ENCODE measurements at regions not wholly inside any gene's neighbourhood (a gene's known extent, or its start where the extent isn't known, plus 50 kb on each side); places are given as distances from the start of the nearest gene placed in this dataset.

- TF ChIP-seq, protein P1, sequence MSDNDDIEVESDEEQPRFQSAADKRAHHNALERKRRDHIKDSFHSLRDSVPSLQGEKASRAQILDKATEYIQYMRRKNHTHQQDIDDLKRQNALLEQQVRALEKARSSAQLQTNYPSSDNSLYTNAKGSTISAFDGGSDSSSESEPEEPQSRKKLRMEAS (IDR thresholded peaks at IDR 0.05; ENCODE audit: low read depth, low read length) = no peak
- TF ChIP-seq, protein P2, sequence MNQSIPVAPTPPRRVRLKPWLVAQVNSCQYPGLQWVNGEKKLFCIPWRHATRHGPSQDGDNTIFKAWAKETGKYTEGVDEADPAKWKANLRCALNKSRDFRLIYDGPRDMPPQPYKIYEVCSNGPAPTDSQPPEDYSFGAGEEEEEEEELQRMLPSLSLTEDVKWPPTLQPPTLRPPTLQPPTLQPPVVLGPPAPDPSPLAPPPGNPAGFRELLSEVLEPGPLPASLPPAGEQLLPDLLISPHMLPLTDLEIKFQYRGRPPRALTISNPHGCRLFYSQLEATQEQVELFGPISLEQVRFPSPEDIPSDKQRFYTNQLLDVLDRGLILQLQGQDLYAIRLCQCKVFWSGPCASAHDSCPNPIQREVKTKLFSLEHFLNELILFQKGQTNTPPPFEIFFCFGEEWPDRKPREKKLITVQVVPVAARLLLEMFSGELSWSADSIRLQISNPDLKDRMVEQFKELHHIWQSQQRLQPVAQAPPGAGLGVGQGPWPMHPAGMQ (IDR thresholded peaks at IDR 0.05; ENCODE audit: borderline replicate concordance) = no peak
- no peak for TF ChIP-seq IRF3 (IDR thresholded peaks at IDR 0.05)
- no peak for TF ChIP-seq FOXM1 (IDR thresholded peaks at IDR 0.05; ENCODE audit: low read depth, low read length)
- TF ChIP-seq TCF7 (IDR thresholded peaks at IDR 0.05; ENCODE audit: borderline replicate concordance) = no peak
These were observed 582.4 kb upstream of the ADGRL3 start (continued) for GRCh38 chr4:60617731-60618130.

DNA sequence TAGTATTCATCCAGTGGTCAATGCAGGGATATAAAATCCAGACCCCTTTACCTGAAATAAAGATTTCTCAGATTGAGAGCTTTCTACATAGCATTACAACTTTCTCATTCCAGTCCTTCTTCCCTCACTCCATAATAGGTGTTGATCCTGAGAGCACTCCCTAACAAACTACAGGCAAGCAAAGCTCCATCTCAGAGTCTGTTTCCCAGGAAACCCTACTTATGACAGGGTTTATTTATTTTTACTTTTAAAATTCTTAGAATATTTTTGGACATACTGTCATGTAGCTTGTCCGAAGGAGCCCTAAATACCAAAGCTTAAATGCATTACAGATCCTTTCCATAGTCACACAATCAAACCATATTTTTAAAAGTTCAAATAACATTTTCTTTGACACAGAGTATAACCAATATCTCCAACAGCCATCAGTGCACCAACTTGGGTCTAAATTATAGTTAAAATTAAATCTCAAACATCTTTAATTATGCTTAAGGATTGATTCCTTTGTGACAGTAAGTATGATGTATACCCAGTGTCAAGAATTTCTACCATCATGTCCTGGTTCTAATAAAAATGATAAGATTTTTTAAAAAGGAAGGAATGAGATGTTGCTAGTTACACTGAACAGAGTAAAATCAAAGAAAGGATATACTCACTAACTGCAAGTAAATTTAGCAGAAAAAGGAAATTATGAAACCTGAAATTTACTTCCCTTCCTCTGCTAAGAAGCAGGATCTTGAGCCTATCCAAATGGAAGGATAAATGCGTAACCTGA is 580.4 kb upstream of the ADGRL3 start:
- Histone ChIP-seq H3K36me3 (ENCODE audit: control insufficient read depth in 2 of 2, insufficient read depth in 2 of 2, low read length in 1 of 2) (no peaks in the 10 kb centered on the region), H3K4me3 (no peak overlapping the region), H3K27ac (ENCODE audit: control insufficient read depth, insufficient read depth) (no peak overlapping the region), H3K9ac (ENCODE audit: control insufficient read depth, insufficient read depth, low read length) (no peak overlapping the region), H3K79me2 (ENCODE audit: control insufficient read depth, insufficient read depth, low read length) (no peaks in the 10 kb centered on the region), H3K9me3 (replicated peaks; ENCODE audit: control insufficient read depth, insufficient read depth, low read length) (no peaks in the 10 kb centered on the region), H4K20me1 (ENCODE audit: control insufficient read depth, insufficient read depth) (no peaks in the 10 kb centered on the region), H3K27me3 (replicated peaks in 1 of 2; ENCODE audit: control insufficient read depth in 2 of 2, insufficient read depth in 2 of 2, low read length in 1 of 2) (no peaks in the 10 kb centered on the region), H3K4me1 (ENCODE audit: control insufficient read depth, insufficient read depth, low read length) (no peaks in the 10 kb centered on the region), H3K4me2 (ENCODE audit: control insufficient read depth, insufficient read depth) (no peak overlapping the region), H2AFZ (ENCODE audit: control insufficient read depth, low read depth, low read length) (no peak overlapping the region)
- SMC1A ChIA-PET (ENCODE audit: uncharacterized antibody, unreplicated experiment) = no interaction called here
- DNase-seq (ENCODE audit: low read depth, low spot score) = no peak
- POLR2A ChIA-PET = no interaction called here
- RAD21 ChIA-PET (ENCODE audit: unreplicated experiment) = no interaction called here
- CTCF ChIA-PET = no interaction called here
- intact Hi-C loops (cut with micrococcal nuclease; ENCODE audit: unreplicated experiment) (no loop called here), in situ Hi-C loops (cut with MboI) (no loop called here)
- no peak for TF ChIP-seq GATAD2B (conservative IDR thresholded peaks at IDR 0.05; ENCODE audit: low read depth)
- no peak for TF ChIP-seq MLLT1 (IDR thresholded peaks at IDR 0.05)
- TF ChIP-seq ELK1 (IDR thresholded peaks at IDR 0.05; ENCODE audit: low read depth, low read length) = no peak
- no peak for TF ChIP-seq WRNIP1 (IDR thresholded peaks at IDR 0.05; ENCODE audit: borderline replicate concordance, low read depth, low read length)
- no peak for TF ChIP-seq NR2C1 (IDR thresholded peaks at IDR 0.05)
- no peak for TF ChIP-seq TCF12 (IDR thresholded peaks at IDR 0.05; ENCODE audit: low read depth, low read length)
- TF ChIP-seq SUPT20H (IDR thresholded peaks at IDR 0.05; ENCODE audit: borderline replicate concordance, control insufficient read depth, low read depth, low read length) = no peak
- TF ChIP-seq IKZF1 (conservative IDR thresholded peaks at IDR 0.05) = no peak
- TF ChIP-seq CHD1 (IDR thresholded peaks at IDR 0.05; ENCODE audit: low read depth, low read length) = no peak
- 29% methylated on average over 2 of the region's 2 CpGs for WGBS (ENCODE audit: insufficient coverage, insufficient replicate concordance, low lambda C conversion rate, missing lambda C conversion rate)
- BruUV-seq (replicated peaks) = no TSS peak
- FAIRE-seq = no peak
- no peak for ATAC-seq

All from GM12878 (cell line).